Peyer's patch (tissue), 4 donors: ENCODE measurements at regions not wholly inside any gene's neighbourhood (a gene's known extent, or its start where the extent isn't known, plus 50 kb on each side); places are given as distances from the start of the nearest gene placed in this dataset.

Experiments used
- CTCF ChIP-seq, 6 experiments: fragments of 450-650 bp in 4 of 6; fragments of 200-600 bp in 2 of 6; sonication (generic) in 1 of 6; IDR thresholded peaks; one replicate each; pipeline ENCODE4 v1.5.1; 2017 to 2019; ENCODE audit warnings: antibody characterized with exemption in 6 of 6, mild to moderate bottlenecking in 3 of 6, moderate library complexity in 1 of 6
- POLR2A ChIP-seq, 2 donors: fragments of 450-650 bp; IDR thresholded peaks; one replicate each; pipeline ENCODE4 v1.5.1; 2017; ENCODE audit warnings: antibody characterized with exemption in 2 of 2, mild to moderate bottlenecking in 2 of 2, moderate library complexity in 2 of 2

DNA sequence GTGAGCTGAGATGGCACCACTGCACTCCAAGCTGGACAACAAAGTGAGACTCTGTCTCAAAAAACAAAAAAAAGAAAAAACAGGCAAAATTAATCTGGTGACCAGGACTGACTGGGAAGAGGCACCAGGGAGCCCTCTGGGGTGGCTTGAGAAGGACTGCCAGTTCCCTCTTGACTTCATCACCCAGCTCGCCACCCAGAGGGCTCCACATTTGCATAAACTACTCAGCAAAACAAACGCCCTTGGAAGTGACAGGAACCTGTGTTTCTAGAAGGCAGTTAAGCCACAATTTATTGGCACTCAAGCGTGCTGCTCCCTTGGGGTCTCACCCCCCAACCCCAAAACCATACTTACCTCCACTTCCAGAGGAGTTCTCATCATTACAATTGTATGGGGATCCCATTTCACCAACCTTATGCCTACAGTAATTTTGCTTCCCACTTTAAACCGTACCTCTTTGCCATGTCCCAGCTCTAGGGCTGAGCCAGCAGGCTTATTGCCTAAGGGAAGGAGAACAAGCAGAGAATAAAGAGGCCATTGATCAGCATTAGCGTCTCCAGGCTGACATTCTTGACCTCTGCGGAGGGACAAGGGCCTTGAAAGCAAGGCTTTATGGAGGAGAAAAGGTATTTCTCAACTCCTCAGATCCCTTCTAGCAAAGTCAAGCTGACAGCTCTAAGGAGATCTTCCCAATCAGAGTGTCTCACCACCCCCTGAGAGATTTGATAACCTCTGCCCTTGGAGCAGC lies 357.4 kb downstream of the SHQ1 start:
- TF ChIP-seq POLR2A (IDR thresholded peaks at IDR 0.05) = no peak
- TF ChIP-seq CTCF (IDR thresholded peaks at IDR 0.05) = no peak
